ENCODE measurements at regions not wholly inside any gene's neighbourhood (a gene's known extent, or its start where the extent isn't known, plus 50 kb on each side); places are given as distances from the start of the nearest gene placed in this dataset.

DNA sequence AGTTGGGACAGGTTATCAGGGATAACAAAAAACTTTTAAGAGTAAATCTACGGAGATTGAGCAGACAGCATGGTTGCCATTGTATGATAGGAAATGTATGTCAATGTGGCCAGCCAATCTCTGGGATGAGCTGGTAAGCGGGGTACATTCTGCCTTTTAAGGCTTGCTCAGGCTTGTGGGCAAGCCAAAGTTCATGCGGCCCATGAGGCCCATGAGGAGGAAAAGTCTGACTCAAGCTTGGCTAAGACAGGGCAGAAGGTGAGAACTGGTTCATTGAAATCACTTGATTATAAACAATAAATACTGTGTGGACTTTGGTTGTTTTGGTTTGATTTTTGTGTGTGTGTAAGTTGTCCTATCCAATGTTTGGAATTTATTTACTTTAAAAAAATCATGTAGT is 997.1 kb downstream of the DNAH5 start:
- TF ChIP-seq, protein P1, sequence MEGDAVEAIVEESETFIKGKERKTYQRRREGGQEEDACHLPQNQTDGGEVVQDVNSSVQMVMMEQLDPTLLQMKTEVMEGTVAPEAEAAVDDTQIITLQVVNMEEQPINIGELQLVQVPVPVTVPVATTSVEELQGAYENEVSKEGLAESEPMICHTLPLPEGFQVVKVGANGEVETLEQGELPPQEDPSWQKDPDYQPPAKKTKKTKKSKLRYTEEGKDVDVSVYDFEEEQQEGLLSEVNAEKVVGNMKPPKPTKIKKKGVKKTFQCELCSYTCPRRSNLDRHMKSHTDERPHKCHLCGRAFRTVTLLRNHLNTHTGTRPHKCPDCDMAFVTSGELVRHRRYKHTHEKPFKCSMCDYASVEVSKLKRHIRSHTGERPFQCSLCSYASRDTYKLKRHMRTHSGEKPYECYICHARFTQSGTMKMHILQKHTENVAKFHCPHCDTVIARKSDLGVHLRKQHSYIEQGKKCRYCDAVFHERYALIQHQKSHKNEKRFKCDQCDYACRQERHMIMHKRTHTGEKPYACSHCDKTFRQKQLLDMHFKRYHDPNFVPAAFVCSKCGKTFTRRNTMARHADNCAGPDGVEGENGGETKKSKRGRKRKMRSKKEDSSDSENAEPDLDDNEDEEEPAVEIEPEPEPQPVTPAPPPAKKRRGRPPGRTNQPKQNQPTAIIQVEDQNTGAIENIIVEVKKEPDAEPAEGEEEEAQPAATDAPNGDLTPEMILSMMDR (conservative IDR thresholded peaks at IDR 0.05; ENCODE audit: low read length): no peak
- TF ChIP-seq EZH2phosphoT487 (IDR thresholded peaks at IDR 0.05; ENCODE audit: borderline replicate concordance, low read depth, low read length): no peak
